ENCODE measurements at regions not wholly inside any gene's neighbourhood (a gene's known extent, or its start where the extent isn't known, plus 50 kb on each side); places are given as distances from the start of the nearest gene placed in this dataset.

GRCh38 chr5:133696006-133696584 is 83.8 kb upstream of the FSTL4 start:
- H3K4me1 Mint-ChIP-seq (ENCODE audit: low read depth) = peaks cover 5% of the 10 kb centered on the region
- DNase-seq (no peak), ATAC-seq (ENCODE audit: poor library complexity) (no peak)
- H3K9me3 Mint-ChIP-seq = no peaks in the 10 kb centered on the region
- ChIA-PET POLR2A (no interaction called here), CTCF (no interaction called here)
- no peak overlapping the region for H3K4me3 Mint-ChIP-seq
- H3K36me3 Mint-ChIP-seq (ENCODE audit: low read depth) = no peaks in the 10 kb centered on the region
- H3K9me3 ChIP-seq (ENCODE audit: control insufficient read depth in 1 of 2, insufficient read depth in 1 of 2, low read length in 2 of 2) = no peaks in the 10 kb centered on the region
- no peak overlapping the region for H3K4me3 ChIP-seq (ENCODE audit: low read length)
- H3K27me3 ChIP-seq (ENCODE audit: control insufficient read depth in 1 of 2, insufficient read depth in 2 of 2, low read length in 2 of 2) = peaks cover 0 to 2% of the 10 kb centered on the region in 2 experiments
- H3K27ac ChIP-seq (ENCODE audit: low read depth in 1 of 2, low read length in 2 of 2) = no peak overlapping the region
- TF ChIP-seq CTCF (IDR thresholded peaks at IDR 0.05) = no peak
- no peaks in the 10 kb centered on the region for H3K4me1 ChIP-seq (ENCODE audit: insufficient read depth, low read length)
- intact Hi-C loops (cut with DNase I, micrococcal nuclease) = no loop called here
- peaks cover 3% of the 10 kb centered on the region for H3K27me3 Mint-ChIP-seq
- no peaks in the 10 kb centered on the region for H3K36me3 ChIP-seq (ENCODE audit: insufficient read depth, low read length)
- H3K27ac Mint-ChIP-seq = no peak overlapping the region

- Mint-ChIP-seq H3K36me3 (ENCODE audit: low read depth) (no peaks in the 10 kb centered on the region), H3K9me3 (no peaks in the 10 kb centered on the region), H3K4me3 (no peak overlapping the region), H3K4me1 (ENCODE audit: low read depth) (peaks cover 5% of the 10 kb centered on the region), H3K27me3 (peaks cover 14% of the 10 kb centered on the region), H3K27ac (no peak overlapping the region)
- Histone ChIP-seq H3K36me3 (ENCODE audit: insufficient read depth, low read length) (no peaks in the 10 kb centered on the region), H3K4me3 (ENCODE audit: low read length) (no peak overlapping the region), H3K27me3 (ENCODE audit: control insufficient read depth in 1 of 2, insufficient read depth in 2 of 2, low read length in 2 of 2) (peaks cover 2 to 10% of the 10 kb centered on the region in 2 experiments), H3K9me3 (ENCODE audit: control insufficient read depth in 1 of 2, insufficient read depth in 1 of 2, low read length in 2 of 2) (no peaks in the 10 kb centered on the region), H3K4me1 (ENCODE audit: insufficient read depth, low read length) (no peaks in the 10 kb centered on the region), H3K27ac (ENCODE audit: low read depth in 1 of 2, low read length in 2 of 2) (no peak overlapping the region)
- no peak for TF ChIP-seq CTCF (IDR thresholded peaks at IDR 0.05)
- no peak for ATAC-seq (ENCODE audit: poor library complexity)
- CTCF ChIA-PET = no interaction called here
- POLR2A ChIA-PET = no interaction called here
- intact Hi-C loops (cut with DNase I, micrococcal nuclease) = no loop called here
- DNase-seq = no peak
Measured at GRCh38 chr5:133694181-133694831, 82.0 kb upstream of the FSTL4 start.

GRCh38 chr5:133691448-133691847 is 79.1 kb upstream of the FSTL4 start:
- Histone ChIP-seq H3K27ac (ENCODE audit: low read depth in 1 of 2, low read length in 2 of 2) (no peak overlapping the region), H3K36me3 (ENCODE audit: insufficient read depth, low read length) (no peaks in the 10 kb centered on the region), H3K4me1 (ENCODE audit: insufficient read depth, low read length) (no peaks in the 10 kb centered on the region), H3K9me3 (ENCODE audit: control insufficient read depth in 1 of 2, insufficient read depth in 1 of 2, low read length in 2 of 2) (no peaks in the 10 kb centered on the region), H3K4me3 (ENCODE audit: low read length) (no peak overlapping the region), H3K27me3 (ENCODE audit: control insufficient read depth in 1 of 2, insufficient read depth in 2 of 2, low read length in 2 of 2) (peaks cover 2 to 30% of the 10 kb centered on the region in 2 experiments)
- CTCF ChIA-PET = no interaction called here
- Mint-ChIP-seq H3K27me3 (peaks cover 39% of the 10 kb centered on the region), H3K9me3 (no peaks in the 10 kb centered on the region), H3K4me3 (no peak overlapping the region), H3K4me1 (ENCODE audit: low read depth) (peaks cover 5% of the 10 kb centered on the region), H3K27ac (no peak overlapping the region), H3K36me3 (ENCODE audit: low read depth) (no peaks in the 10 kb centered on the region)
- intact Hi-C loops (cut with DNase I, micrococcal nuclease) = no loop called here
- DNase-seq (no peak), ATAC-seq (ENCODE audit: poor library complexity) (no peak)
- POLR2A ChIA-PET = no interaction called here
- TF ChIP-seq CTCF (IDR thresholded peaks at IDR 0.05) = no peak
